ENCODE measurements at regions not wholly inside any gene's neighbourhood (a gene's known extent, or its start where the extent isn't known, plus 50 kb on each side); places are given as distances from the start of the nearest gene placed in this dataset.
"Not testable (repeated sequence)": the region's sequence is repeated elsewhere in the genome, so short reads cannot be mapped to it uniquely, and the experiment has no call there.

DNA sequence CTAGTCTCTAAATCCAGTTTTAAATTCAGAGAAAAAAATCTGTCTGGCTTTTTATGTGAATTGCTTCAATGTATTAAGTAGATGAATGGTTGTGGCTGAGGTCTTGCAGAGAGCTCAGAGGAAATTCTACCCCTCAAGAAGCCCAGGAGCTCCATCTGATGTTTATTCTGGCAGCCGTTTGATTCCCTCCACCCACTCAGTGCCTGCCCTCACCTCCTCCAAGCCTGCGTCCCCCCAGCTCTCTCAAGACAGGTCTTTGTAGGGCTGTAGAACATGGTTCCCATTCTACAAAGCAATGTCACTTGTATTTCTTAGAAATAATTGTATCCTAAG is 366.3 kb downstream of the ANAPC1 start:
- TF ChIP-seq EP300 (IDR thresholded peaks at IDR 0.05; ENCODE audit: borderline replicate concordance in 1 of 2, low read depth in 2 of 2, low read length in 2 of 2); CTCF (IDR thresholded peaks at IDR 0.05; ENCODE audit: control extremely low read depth in 1 of 3, insufficient read depth in 1 of 3, low read depth in 1 of 3, low read length in 3 of 3); EZH2 (IDR thresholded peaks at IDR 0.05; ENCODE audit: low read depth, low read length, severe bottlenecking); POLR2A (IDR thresholded peaks at IDR 0.05; ENCODE audit: control extremely low read depth in 1 of 2, low read depth in 2 of 2, low read length in 2 of 2); POLR2AphosphoS5 (IDR thresholded peaks at IDR 0.05; ENCODE audit: low read depth, low read length); CEBPB (IDR thresholded peaks at IDR 0.05; ENCODE audit: low read depth, low read length); RAD21 (IDR thresholded peaks at IDR 0.05 in 1 of 2, conservative IDR thresholded peaks at IDR 0.05 in 1 of 2; ENCODE audit: low read depth in 2 of 2, low read length in 2 of 2): not testable (repeated sequence)
- TF ChIP-seq, protein P1, sequence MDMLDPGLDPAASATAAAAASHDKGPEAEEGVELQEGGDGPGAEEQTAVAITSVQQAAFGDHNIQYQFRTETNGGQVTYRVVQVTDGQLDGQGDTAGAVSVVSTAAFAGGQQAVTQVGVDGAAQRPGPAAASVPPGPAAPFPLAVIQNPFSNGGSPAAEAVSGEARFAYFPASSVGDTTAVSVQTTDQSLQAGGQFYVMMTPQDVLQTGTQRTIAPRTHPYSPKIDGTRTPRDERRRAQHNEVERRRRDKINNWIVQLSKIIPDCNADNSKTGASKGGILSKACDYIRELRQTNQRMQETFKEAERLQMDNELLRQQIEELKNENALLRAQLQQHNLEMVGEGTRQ (IDR thresholded peaks at IDR 0.05; ENCODE audit: low read length) = not testable (repeated sequence)

Data from H1 (cell line).